ENCODE measurements at regions not wholly inside any gene's neighbourhood (a gene's known extent, or its start where the extent isn't known, plus 50 kb on each side); places are given as distances from the start of the nearest gene placed in this dataset.

DNA sequence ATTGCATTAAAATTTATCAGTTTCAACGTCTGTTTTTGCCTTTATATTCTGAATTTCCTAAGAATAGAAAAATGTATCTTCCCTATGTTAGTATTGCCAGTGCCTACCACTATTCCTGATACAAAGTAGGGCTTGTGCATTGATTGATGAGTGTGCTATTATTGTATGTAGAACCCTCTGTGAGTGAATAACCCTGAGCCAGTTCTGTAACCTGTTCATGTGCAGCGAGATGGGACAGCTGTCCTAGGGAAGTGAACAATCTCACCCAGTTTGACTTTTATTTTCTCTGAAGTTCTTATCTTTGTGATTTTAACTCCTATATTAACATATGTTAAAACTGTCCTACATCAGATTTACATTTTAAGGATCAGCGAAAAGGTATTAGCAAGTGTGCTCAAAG, 178.4 kb upstream of the ADO start:
- TF ChIP-seq, protein P1, sequence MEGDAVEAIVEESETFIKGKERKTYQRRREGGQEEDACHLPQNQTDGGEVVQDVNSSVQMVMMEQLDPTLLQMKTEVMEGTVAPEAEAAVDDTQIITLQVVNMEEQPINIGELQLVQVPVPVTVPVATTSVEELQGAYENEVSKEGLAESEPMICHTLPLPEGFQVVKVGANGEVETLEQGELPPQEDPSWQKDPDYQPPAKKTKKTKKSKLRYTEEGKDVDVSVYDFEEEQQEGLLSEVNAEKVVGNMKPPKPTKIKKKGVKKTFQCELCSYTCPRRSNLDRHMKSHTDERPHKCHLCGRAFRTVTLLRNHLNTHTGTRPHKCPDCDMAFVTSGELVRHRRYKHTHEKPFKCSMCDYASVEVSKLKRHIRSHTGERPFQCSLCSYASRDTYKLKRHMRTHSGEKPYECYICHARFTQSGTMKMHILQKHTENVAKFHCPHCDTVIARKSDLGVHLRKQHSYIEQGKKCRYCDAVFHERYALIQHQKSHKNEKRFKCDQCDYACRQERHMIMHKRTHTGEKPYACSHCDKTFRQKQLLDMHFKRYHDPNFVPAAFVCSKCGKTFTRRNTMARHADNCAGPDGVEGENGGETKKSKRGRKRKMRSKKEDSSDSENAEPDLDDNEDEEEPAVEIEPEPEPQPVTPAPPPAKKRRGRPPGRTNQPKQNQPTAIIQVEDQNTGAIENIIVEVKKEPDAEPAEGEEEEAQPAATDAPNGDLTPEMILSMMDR (IDR thresholded peaks at IDR 0.05): no peak
- no peak for TF ChIP-seq POLR2A (IDR thresholded peaks at IDR 0.05)
- TF ChIP-seq EP300 (IDR thresholded peaks at IDR 0.05): no peak

All from tibial nerve (tissue), 4 donors.